CD4-positive, alpha-beta memory T cell (primary cell): ENCODE measurements at regions not wholly inside any gene's neighbourhood (a gene's known extent, or its start where the extent isn't known, plus 50 kb on each side); places are given as distances from the start of the nearest gene placed in this dataset.

Experiments
- CTCF ChIA-PET: fragments of 350-600 bp; sonication (Branson Sonifier 250); formaldehyde crosslinking; loops from one replicate; lab custom pipeline; 2021; ENCODE audit warnings: inconsistent platforms; ENCODE audit not compliant: partially characterized antibody; lab: Charles Lee
- POLR2A ChIA-PET: fragments of 350-600 bp; sonication (Branson Sonifier 250); formaldehyde crosslinking; loops from one replicate; lab custom pipeline; 2021; ENCODE audit not compliant: partially characterized antibody; lab: Charles Lee
- DNase-seq, 5 donors: peaks; one replicate each; pipeline versions ENCODE4 v3.0.0 to v3.0.0-alpha.2; 2020 to 2022; ENCODE audit warnings: mixed read lengths in 1 of 5
- H3K27ac ChIP-seq: one replicate; pipeline ENCODE4 v1.7.0; 2013; ENCODE audit warnings: low read depth, low read length
- H3K27me3 ChIP-seq: 2 replicates; pipeline ENCODE4 v1.7.0; 2013; ENCODE audit warnings: mild to moderate bottlenecking, low read length, moderate library complexity; ENCODE audit not compliant: insufficient read depth
- H3K36me3 ChIP-seq: 2 replicates; pipeline ENCODE4 v1.7.0; 2013; ENCODE audit warnings: mild to moderate bottlenecking, low read length, moderate library complexity; ENCODE audit not compliant: insufficient read depth
- H3K4me1 ChIP-seq: 2 replicates; pipeline ENCODE4 v1.7.0; 2013; ENCODE audit warnings: mild to moderate bottlenecking, low read length, moderate library complexity; ENCODE audit not compliant: insufficient read depth
- H3K4me3 ChIP-seq, 2 donors: one replicate each; pipeline ENCODE4 v1.7.0; 2013; ENCODE audit warnings: low read length in 2 of 2, mild to moderate bottlenecking in 1 of 2
- H3K9me3 ChIP-seq, 2 donors: one replicate each; pipeline ENCODE4 v1.7.0; 2013; ENCODE audit warnings: low read length in 2 of 2, control low read depth in 1 of 2; ENCODE audit not compliant: control insufficient read depth in 1 of 2
- H3K27ac Mint-ChIP-seq, 7 donors: one replicate each; pipeline ENCODE4 v1.8.0; 2020 to 2021; ENCODE audit warnings: mixed read lengths in 7 of 7, mild to moderate bottlenecking in 6 of 7, inconsistent platforms in 3 of 7, moderate library complexity in 3 of 7
- H3K27me3 Mint-ChIP-seq, 2 donors: one replicate each; pipeline ENCODE4 v1.8.0; 2020 to 2021; ENCODE audit warnings: mixed read lengths in 2 of 2
- H3K36me3 Mint-ChIP-seq, 2 donors: one replicate each; pipeline ENCODE4 v1.8.0; 2020 to 2021; ENCODE audit warnings: mixed read lengths in 2 of 2, inconsistent platforms in 1 of 2, mild to moderate bottlenecking in 1 of 2
- H3K4me1 Mint-ChIP-seq, 4 donors: one replicate each; pipeline ENCODE4 v1.8.0; 2020 to 2021; ENCODE audit warnings: mixed read lengths in 4 of 4, mild to moderate bottlenecking in 1 of 4
- H3K4me3 Mint-ChIP-seq, 8 donors: one replicate each; pipeline ENCODE4 v1.8.0; 2020 to 2021; ENCODE audit warnings: mixed read lengths in 8 of 8, mild to moderate bottlenecking in 7 of 8, moderate library complexity in 6 of 8, inconsistent platforms in 3 of 8
- H3K9me3 Mint-ChIP-seq, 8 donors: one replicate each; pipeline ENCODE4 v1.8.0; 2020 to 2021; ENCODE audit warnings: mixed read lengths in 8 of 8, mild to moderate bottlenecking in 5 of 8, inconsistent platforms in 3 of 8, moderate library complexity in 1 of 8
- intact Hi-C: fragments of 100-400 bp; cut with micrococcal nuclease; formaldehyde crosslinking; loops from one replicate; pipeline ENCODE4 v1.15.1; 2023

- Mint-ChIP-seq H3K9me3 (peaks cover 4 to 33% (median 27%) of the 10 kb centered on the region in 8 donors), H3K4me3 (no peak overlapping the region), H3K36me3 (peaks cover 0 to 1% of the 10 kb centered on the region in 2 donors), H3K27ac (no peak overlapping the region), H3K4me1 (no peaks in the 10 kb centered on the region), H3K27me3 (no peaks in the 10 kb centered on the region)
- DNase-seq: no peak
- intact Hi-C loops: no loop called here
- Histone ChIP-seq H3K4me1 (no peaks in the 10 kb centered on the region), H3K27me3 (no peaks in the 10 kb centered on the region), H3K4me3 (no peak overlapping the region), H3K9me3 (peaks cover 0 to 9% of the 10 kb centered on the region in 2 donors), H3K27ac (no peak overlapping the region), H3K36me3 (no peaks in the 10 kb centered on the region)
- ChIA-PET CTCF (no interaction called here), POLR2A (no interaction called here)
Measured at GRCh38 chr6:43944908-43945767, 175.1 kb downstream of the VEGFA start.

DNA sequence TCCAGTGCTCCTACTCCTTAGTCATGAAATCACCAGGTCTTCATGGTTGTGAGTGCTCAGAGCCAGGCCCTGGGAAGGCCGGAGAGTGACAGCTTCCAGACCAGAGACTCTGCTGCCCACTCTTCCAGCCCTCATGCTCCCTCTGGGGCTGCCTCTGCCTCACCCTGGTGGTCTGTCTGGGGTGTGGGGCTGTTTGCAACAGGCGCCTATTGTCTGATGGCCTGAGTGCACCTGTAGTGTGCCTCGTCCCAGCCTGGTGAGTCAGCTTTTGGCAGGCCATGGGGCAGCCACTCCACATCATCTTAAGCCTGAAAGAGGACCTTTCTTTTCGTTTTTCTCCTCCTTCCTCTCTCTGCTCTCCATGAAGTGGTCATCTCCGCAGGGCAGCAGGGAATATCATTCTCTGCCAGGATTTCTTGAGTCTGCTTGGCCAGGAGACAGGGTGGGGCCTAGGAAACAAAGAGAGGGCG is 173.8 kb downstream of the VEGFA start:
- no peak for DNase-seq
- H3K9me3 ChIP-seq: peaks cover 0 to 9% of the 10 kb centered on the region in 2 donors
- no peak overlapping the region for H3K27ac ChIP-seq
- CTCF ChIA-PET: no interaction called here
- no peaks in the 10 kb centered on the region for H3K4me1 Mint-ChIP-seq
- H3K27me3 ChIP-seq: no peaks in the 10 kb centered on the region
- H3K4me3 Mint-ChIP-seq: no peak overlapping the region
- H3K36me3 ChIP-seq: no peaks in the 10 kb centered on the region
- no peaks in the 10 kb centered on the region for H3K4me1 ChIP-seq
- H3K4me3 ChIP-seq: no peak overlapping the region
- POLR2A ChIA-PET: no interaction called here
- H3K27me3 Mint-ChIP-seq: peaks cover 0 to 1% of the 10 kb centered on the region in 2 donors
- no peak overlapping the region for H3K27ac Mint-ChIP-seq
- peaks cover 0 to 1% of the 10 kb centered on the region in 2 donors for H3K36me3 Mint-ChIP-seq
- intact Hi-C loops: no loop called here
- peaks cover 4 to 33% (median 27%) of the 10 kb centered on the region in 8 donors for H3K9me3 Mint-ChIP-seq

DNA sequence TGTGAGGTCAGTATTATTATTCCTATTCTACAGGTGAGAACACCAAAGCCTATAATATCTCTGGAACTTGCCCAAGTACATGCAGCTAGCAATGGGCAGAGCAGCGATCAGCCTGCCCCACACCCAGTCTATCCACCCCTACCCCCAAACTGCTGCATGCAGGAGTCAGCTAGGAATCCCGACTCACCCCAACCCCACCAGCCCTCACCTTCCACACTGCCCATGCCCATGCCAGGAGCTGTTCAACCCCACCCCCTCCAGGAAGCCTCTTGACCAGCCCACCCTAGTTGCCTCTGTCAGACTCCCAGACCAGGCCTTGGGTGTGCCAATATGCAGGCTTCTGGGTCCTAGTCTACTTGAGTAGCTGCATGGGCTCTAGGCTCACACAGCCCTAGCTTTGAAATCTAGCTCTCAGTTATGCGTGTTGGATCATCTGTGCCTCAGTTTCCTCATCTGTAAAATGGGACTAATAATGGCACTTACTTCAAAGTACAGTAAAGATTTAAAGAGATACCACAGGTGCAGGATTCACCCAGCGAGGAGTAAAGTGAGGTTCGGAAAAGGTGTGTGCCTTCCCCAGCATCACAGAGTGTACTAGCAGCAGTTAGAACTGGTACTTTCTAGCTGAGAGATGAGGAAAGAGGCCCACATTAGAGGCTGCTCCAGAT is 173.2 kb downstream of the VEGFA start:
- ChIA-PET POLR2A (no interaction called here), CTCF (no interaction called here)
- Mint-ChIP-seq H3K9me3 (peaks cover 4 to 33% (median 27%) of the 10 kb centered on the region in 8 donors), H3K27ac (no peak overlapping the region), H3K4me3 (no peak overlapping the region), H3K4me1 (peaks cover 0 to under 1% (median 0%) of the 10 kb centered on the region in 4 donors), H3K27me3 (peaks cover 0 to 1% of the 10 kb centered on the region in 2 donors), H3K36me3 (peaks cover 0 to 1% of the 10 kb centered on the region in 2 donors)
- Histone ChIP-seq H3K27ac (no peak overlapping the region), H3K27me3 (no peaks in the 10 kb centered on the region), H3K4me1 (no peaks in the 10 kb centered on the region), H3K36me3 (no peaks in the 10 kb centered on the region), H3K4me3 (no peak overlapping the region), H3K9me3 (peaks cover 0 to 9% of the 10 kb centered on the region in 2 donors)
- no peak for DNase-seq
- intact Hi-C loops: no loop called here

- no peak for DNase-seq
- ChIA-PET POLR2A (no interaction called here), CTCF (no interaction called here)
- intact Hi-C loops: no loop called here
- Histone ChIP-seq H3K27ac (no peak overlapping the region), H3K4me3 (no peak overlapping the region), H3K4me1 (no peaks in the 10 kb centered on the region), H3K9me3 (peaks cover 0 to 9% of the 10 kb centered on the region in 2 donors), H3K36me3 (no peaks in the 10 kb centered on the region), H3K27me3 (no peaks in the 10 kb centered on the region)
- Mint-ChIP-seq H3K4me1 (peaks cover 0 to 4% (median 0%) of the 10 kb centered on the region in 4 donors), H3K4me3 (no peak overlapping the region), H3K27me3 (peaks cover 0 to 1% of the 10 kb centered on the region in 2 donors), H3K36me3 (peaks cover 0 to 1% of the 10 kb centered on the region in 2 donors), H3K9me3 (peaks cover 4 to 33% (median 27%) of the 10 kb centered on the region in 8 donors), H3K27ac (no peak overlapping the region)
Measured at GRCh38 chr6:43942616-43943015, 172.6 kb downstream of the VEGFA start.

DNA sequence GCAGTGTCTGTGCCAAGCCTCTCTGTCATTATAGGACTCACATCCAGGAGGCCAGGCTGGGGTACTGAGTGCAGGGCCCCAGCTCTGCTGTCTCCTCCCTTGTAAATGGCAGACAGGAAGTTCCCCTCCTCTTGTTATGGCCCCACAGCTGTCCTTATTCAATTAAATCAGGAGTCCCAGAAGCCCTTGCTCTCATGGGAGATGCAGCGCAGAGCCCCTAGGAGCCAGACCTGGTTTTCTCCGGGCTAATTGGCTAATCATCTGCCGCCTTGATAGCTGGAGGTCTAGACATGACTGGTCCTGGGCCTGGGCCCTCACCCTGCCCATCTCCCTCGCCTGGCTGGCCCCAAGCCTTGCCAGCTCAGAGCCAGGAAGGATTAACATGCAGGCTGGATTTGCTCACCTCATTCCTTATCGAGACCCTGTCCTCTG is 172.0 kb downstream of the VEGFA start:
- peaks cover 0 to 1% of the 10 kb centered on the region in 2 donors for H3K27me3 Mint-ChIP-seq
- H3K4me1 Mint-ChIP-seq: peaks cover 0 to 4% (median 0%) of the 10 kb centered on the region in 4 donors
- H3K27me3 ChIP-seq: no peaks in the 10 kb centered on the region
- H3K4me3 ChIP-seq: no peak overlapping the region
- peaks cover 4 to 33% (median 25%) of the 10 kb centered on the region in 8 donors for H3K9me3 Mint-ChIP-seq
- peaks cover 0 to 1% of the 10 kb centered on the region in 2 donors for H3K36me3 Mint-ChIP-seq
- no peaks in the 10 kb centered on the region for H3K36me3 ChIP-seq
- H3K27ac Mint-ChIP-seq: peak overlapping the region in 1 of 7 donors; percentile 8
- H3K9me3 ChIP-seq: peaks cover 0 to 9% of the 10 kb centered on the region in 2 donors
- no peaks in the 10 kb centered on the region for H3K4me1 ChIP-seq
- no peak overlapping the region for H3K4me3 Mint-ChIP-seq
- DNase-seq: no peak
- ChIA-PET POLR2A (no interaction called here), CTCF (no interaction called here)
- intact Hi-C loops: no loop called here
- H3K27ac ChIP-seq: no peak overlapping the region

GRCh38 chr6:43941174-43941573 is 171.2 kb downstream of the VEGFA start:
- H3K4me3 Mint-ChIP-seq: no peak overlapping the region

More at GRCh38 chr6:43941174-43941573, 171.2 kb downstream of the VEGFA start:
- Histone ChIP-seq H3K27ac (no peak overlapping the region), H3K4me3 (no peak overlapping the region), H3K4me1 (no peaks in the 10 kb centered on the region), H3K9me3 (peaks cover 0 to 9% of the 10 kb centered on the region in 2 donors), H3K27me3 (no peaks in the 10 kb centered on the region), H3K36me3 (no peaks in the 10 kb centered on the region)
- Mint-ChIP-seq H3K4me1 (peaks cover 0 to 4% (median 0%) of the 10 kb centered on the region in 4 donors), H3K9me3 (peaks cover 0 to 30% (median 20%) of the 10 kb centered on the region in 8 donors), H3K27ac (no peak overlapping the region), H3K27me3 (peaks cover 0 to 1% of the 10 kb centered on the region in 2 donors), H3K36me3 (peaks cover 0 to 1% of the 10 kb centered on the region in 2 donors)
- CTCF ChIA-PET: no interaction called here
- POLR2A ChIA-PET: no interaction called here
- intact Hi-C loops: no loop called here
- DNase-seq: no peak
